Lower lobe of right lung (tissue), 2 donors: ENCODE measurements at regions not wholly inside any gene's neighbourhood (a gene's known extent, or its start where the extent isn't known, plus 50 kb on each side); places are given as distances from the start of the nearest gene placed in this dataset.

Source experiments
- ATAC-seq, 2 donors: fragments of 200-7000 bp; cut with Tn5 transposase; one replicate each; pipeline ENCODE4 v1.9.1; 2020 to 2022; ENCODE audit warnings: mild to moderate bottlenecking in 2 of 2, moderate library complexity in 2 of 2
- DNase-seq: peaks from one replicate; pipeline ENCODE4 v3.0.0-alpha.2; 2020
- H3K27ac ChIP-seq: fragments of 200-600 bp; one replicate; pipeline ENCODE4 v1.8.0; 2022
- H3K27me3 ChIP-seq: fragments of 200-600 bp; one replicate; pipeline ENCODE4 v1.8.0; 2022; ENCODE audit warnings: low read depth
- H3K36me3 ChIP-seq: fragments of 200-600 bp; one replicate; pipeline ENCODE4 v1.8.0; 2022; ENCODE audit warnings: mild to moderate bottlenecking
- H3K4me1 ChIP-seq: fragments of 200-600 bp; one replicate; pipeline ENCODE4 v1.8.0; 2022
- H3K4me3 ChIP-seq: fragments of 200-600 bp; one replicate; pipeline ENCODE4 v1.8.0; 2022; ENCODE audit warnings: mild to moderate bottlenecking
- H3K9me3 ChIP-seq: fragments of 200-600 bp; one replicate; pipeline ENCODE4 v1.8.0; 2022
- intact Hi-C: fragments of 100-400 bp; cut with DNase I; formaldehyde crosslinking; loops from one replicate; pipeline ENCODE4 v1.11.0; 2022
- TF ChIP-seq, protein P1 (sequence below): fragments of 200-600 bp; IDR thresholded peaks from one replicate; pipeline ENCODE4 v1.8.0; 2022; ENCODE audit warnings: antibody characterized with exemption, mild to moderate bottlenecking
- donor health status: DM: no; HTN: yes; CAD: no; lungs with severe emphysema.

DNA sequence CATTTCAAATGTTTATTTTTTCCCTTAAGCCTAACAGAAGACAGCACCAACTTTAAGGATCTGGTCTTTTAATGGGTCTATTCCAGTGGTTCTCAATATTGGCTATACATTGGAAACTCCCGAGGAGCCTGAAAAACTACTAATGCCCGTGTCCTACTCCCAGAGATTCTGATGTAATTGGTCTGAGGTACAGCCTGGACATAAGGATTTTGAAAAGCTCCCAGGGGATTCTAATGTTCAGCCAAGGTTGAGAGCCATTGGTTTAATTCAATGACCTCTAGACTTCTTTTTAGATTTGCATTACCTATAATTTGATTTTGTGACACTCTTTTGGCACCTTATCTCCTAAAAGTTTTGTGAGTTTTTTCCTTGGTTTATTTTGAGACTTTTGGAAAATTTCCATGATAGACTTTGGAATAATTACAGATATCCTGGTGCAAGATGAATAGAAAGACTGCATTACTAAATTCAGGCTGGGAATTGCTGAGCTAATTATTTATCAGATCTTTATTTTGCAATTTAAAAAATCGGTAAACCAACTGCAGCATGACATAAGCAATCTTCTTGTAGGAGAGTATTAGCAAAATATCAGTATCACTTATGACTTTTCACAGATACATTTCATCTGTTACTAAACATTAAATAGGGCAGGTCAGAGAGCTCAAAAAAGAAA, 91.5 kb upstream of the ELL2 start:
- Histone ChIP-seq H3K9me3 (no peaks in the 10 kb centered on the region), H3K27me3 (no peaks in the 10 kb centered on the region), H3K4me1 (peaks cover 22% of the 10 kb centered on the region), H3K36me3 (no peaks in the 10 kb centered on the region), H3K27ac (no peak overlapping the region), H3K4me3 (no peak overlapping the region)
- intact Hi-C loops, result no loop called here
- DNase-seq (no peak), ATAC-seq (no peak)
- TF ChIP-seq, protein P1, sequence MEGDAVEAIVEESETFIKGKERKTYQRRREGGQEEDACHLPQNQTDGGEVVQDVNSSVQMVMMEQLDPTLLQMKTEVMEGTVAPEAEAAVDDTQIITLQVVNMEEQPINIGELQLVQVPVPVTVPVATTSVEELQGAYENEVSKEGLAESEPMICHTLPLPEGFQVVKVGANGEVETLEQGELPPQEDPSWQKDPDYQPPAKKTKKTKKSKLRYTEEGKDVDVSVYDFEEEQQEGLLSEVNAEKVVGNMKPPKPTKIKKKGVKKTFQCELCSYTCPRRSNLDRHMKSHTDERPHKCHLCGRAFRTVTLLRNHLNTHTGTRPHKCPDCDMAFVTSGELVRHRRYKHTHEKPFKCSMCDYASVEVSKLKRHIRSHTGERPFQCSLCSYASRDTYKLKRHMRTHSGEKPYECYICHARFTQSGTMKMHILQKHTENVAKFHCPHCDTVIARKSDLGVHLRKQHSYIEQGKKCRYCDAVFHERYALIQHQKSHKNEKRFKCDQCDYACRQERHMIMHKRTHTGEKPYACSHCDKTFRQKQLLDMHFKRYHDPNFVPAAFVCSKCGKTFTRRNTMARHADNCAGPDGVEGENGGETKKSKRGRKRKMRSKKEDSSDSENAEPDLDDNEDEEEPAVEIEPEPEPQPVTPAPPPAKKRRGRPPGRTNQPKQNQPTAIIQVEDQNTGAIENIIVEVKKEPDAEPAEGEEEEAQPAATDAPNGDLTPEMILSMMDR, result no peak

DNA sequence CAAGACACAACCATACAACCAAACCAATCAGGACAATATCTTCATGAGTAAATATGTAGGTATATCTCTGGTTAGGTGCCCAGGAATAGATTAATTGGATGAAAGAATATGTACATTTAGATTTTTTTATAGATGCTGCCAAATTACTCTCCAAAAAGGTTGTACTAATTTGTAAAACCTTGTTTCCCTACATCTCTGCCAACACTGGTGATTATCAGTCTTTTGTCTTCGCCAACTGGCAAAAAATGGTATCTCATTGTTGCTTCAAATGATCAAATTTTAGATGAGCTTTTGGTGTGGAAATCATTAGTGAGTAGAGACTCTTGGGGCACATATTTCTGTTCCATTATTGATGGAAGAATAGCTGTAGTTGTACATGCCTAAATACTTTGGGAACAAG, 90.7 kb upstream of the ELL2 start:
- Histone ChIP-seq H3K36me3 (no peaks in the 10 kb centered on the region), H3K27ac (no peak overlapping the region), H3K9me3 (no peaks in the 10 kb centered on the region), H3K4me3 (no peak overlapping the region), H3K4me1 (peaks cover 22% of the 10 kb centered on the region), H3K27me3 (no peaks in the 10 kb centered on the region)
- DNase-seq (no peak), ATAC-seq (no peak)
- TF ChIP-seq, protein P1, result no peak
- intact Hi-C loops, result no loop called here

DNA sequence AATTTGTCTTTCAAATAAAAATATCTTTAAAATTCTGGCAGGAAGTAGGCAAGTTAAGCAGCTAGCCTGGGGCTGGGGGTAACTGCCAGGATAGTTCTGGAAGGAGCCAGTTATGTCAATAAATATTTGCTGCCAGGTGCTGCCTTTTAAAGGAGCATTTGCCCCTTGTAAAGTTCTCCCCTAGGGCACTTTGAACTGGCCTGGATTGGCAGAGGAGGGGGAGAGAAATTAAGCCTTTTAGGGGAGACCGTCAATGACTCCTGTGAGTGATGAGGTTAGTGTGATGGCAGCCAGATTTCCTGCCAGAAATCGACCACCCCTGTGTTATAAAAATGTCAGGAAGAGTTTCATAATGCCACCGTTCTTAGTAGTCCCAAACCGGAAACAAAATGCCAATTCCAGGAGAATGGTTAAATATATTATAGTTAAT, 89.8 kb upstream of the ELL2 start:
- Histone ChIP-seq H3K4me3 (no peak overlapping the region), H3K4me1 (peaks cover 22% of the 10 kb centered on the region), H3K27ac (no peak overlapping the region), H3K9me3 (no peaks in the 10 kb centered on the region), H3K27me3 (no peaks in the 10 kb centered on the region), H3K36me3 (no peaks in the 10 kb centered on the region)
- DNase-seq, result no peak
- no peak for ATAC-seq
- TF ChIP-seq, protein P1, result no peak
- intact Hi-C loops, result no loop called here

DNA sequence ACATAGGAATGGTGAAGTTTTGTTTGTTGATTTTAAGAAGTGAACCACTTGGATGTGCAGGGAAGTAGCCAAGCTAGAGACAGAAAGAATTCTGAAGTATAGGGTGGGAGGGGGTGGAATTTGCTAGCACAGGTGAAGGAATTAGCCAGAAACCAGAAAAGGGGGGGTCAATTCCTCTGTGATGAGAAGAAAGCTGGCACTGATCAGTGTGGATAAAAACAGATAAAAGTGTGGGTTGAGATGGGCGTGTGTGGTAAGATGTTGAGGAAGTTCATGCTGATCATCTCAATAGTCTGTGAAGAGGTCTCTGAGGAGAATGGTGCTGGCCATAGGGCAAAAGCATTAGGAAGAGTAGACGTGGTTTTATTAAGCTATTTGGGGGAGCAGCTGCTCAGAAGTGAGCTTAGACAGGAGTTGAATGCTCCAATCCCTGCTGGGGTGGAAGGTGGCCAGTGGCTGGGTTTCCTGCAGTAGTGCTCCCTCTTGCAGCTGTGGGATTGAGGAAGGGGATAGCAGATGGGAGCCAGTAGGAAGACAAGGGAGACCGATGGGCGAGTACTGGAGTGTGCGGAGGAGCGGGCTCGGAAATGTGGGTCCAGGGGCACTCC, 88.7 kb upstream of the ELL2 start:
- peak in 1 of 2 donors; percentile 37 for ATAC-seq

DNA sequence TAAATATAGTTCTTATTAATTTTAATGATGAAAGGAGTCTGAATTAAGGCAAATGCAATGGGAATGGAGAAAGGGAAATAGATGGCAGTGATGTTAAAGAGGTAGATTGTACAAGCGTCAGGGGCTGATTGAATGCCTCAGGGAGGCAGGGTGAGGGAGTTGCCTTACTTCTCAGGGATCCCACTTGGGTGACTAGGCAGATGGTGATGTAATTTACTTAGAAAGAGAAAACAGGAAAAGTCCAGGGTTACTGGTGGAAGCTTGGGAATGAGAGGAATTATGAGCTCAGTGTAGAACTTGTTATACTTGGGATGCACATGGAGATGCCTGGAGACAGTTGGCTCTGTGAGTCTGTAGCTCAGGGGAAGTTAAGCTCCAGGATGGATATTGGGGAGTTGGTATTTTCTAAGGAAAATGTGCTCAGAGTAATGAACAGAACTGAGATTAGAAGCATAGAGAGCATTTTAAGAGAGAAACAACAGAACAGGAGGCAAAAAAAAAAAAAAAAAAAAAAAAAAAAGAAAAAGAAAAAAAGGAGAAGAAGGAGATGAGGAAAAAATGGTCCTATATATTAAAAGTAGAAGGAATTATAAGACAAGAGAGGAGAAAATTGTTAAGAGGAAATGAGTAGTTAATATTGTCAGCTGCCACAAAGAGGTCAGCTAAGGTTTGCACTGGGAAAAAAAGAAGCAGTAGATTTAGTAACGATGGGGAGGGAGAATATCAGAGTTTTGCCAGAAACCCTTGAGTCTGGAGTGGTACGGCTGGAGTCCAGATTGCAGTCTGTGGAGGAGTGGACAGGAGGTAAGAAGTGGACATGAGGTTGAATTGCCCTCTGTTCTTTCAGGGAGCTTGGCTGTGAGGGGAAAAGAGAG, 88.0 kb upstream of the ELL2 start:
- ATAC-seq, result peak; percentile 79 to 88
- intact Hi-C loops, result no loop called here

More for the DNA sequence above, 88.7 kb upstream of the ELL2 start:
- H3K9me3 ChIP-seq, result no peaks in the 10 kb centered on the region
- no peaks in the 10 kb centered on the region for H3K36me3 ChIP-seq
- H3K4me1 ChIP-seq, result peaks cover 22% of the 10 kb centered on the region
- TF ChIP-seq, protein P1, result no peak
- no peak overlapping the region for H3K27ac ChIP-seq
- no peaks in the 10 kb centered on the region for H3K27me3 ChIP-seq
- H3K4me3 ChIP-seq, result no peak overlapping the region
- DNase-seq, result no peak
- intact Hi-C loops, result no loop called here

More for the DNA sequence above, 88.0 kb upstream of the ELL2 start:
- Histone ChIP-seq H3K27ac (no peak overlapping the region), H3K9me3 (no peaks in the 10 kb centered on the region), H3K36me3 (no peaks in the 10 kb centered on the region), H3K27me3 (no peaks in the 10 kb centered on the region), H3K4me1 (peaks cover 22% of the 10 kb centered on the region), H3K4me3 (no peak overlapping the region)
- peak; percentile 43 for DNase-seq
- TF ChIP-seq, protein P1, result no peak
